SK-N-SH (cell line): ENCODE measurements at regions not wholly inside any gene's neighbourhood (a gene's known extent, or its start where the extent isn't known, plus 50 kb on each side); places are given as distances from the start of the nearest gene placed in this dataset.

Experiments used
- CTCF ChIA-PET: fragments of 300-600, 350-600 bp; formaldehyde crosslinking; extraction: SDS; loops from one replicate; lab custom pipeline; 2021; lab: Yijun Ruan, JAX
- POLR2A ChIA-PET: fragments of 350-600 bp; sonication (Branson Sonifier 250); formaldehyde crosslinking; extraction: SDS; loops from one replicate; lab custom pipeline; 2020; ENCODE audit warnings: antibody characterized with exemption, inconsistent platforms; lab: Yijun Ruan, JAX
- DNase-seq: peaks from one replicate; pipeline ENCODE4 v3.0.0; 2012
- H2AFZ ChIP-seq: fragments of 200-600 bp; sonication (generic); 2 replicates; pipeline ENCODE4 v1.8.1; 2016; ENCODE audit warnings: antibody characterized with exemption, mild to moderate bottlenecking, low read depth
- H3F3A ChIP-seq: fragments of 200-600 bp; sonication (generic); replicated peaks from 2 replicates; pipeline ENCODE3; 2016; ENCODE audit warnings: antibody characterized with exemption, mild to moderate bottlenecking; ENCODE audit not compliant: insufficient read depth
- H3K27ac ChIP-seq, 2 experiments: fragments of 200-500 bp in 1 of 2; fragments of 200-600 bp in 1 of 2; sonication (Bioruptor generic) in 1 of 2; sonication (generic), shearing (Covaris generic) in 1 of 2; 2 replicates each; pipeline versions ENCODE4 v1.5.1 to v1.6.1; 2014 to 2016; ENCODE audit warnings: low read depth in 2 of 2, inconsistent platforms in 1 of 2, low read length in 1 of 2, mild to moderate bottlenecking in 1 of 2, mixed read lengths in 1 of 2
- H3K27me3 ChIP-seq: fragments of 200-600 bp; sonication (generic), shearing (Covaris generic); 2 replicates; pipeline ENCODE4 v1.6.1; 2016; ENCODE audit warnings: mixed run types; ENCODE audit not compliant: insufficient read depth
- H3K36me3 ChIP-seq, 2 experiments: fragments of 200-500 bp in 1 of 2; fragments of 200-600 bp in 1 of 2; sonication (Bioruptor generic) in 1 of 2; sonication (generic) in 1 of 2; replicated peaks in 1 of 2; 2 replicates each; pipeline versions ENCODE3 to v1.5.1; 2014 to 2016; ENCODE audit warnings: low read length in 1 of 2, mild to moderate bottlenecking in 1 of 2; ENCODE audit not compliant: insufficient read depth in 2 of 2, control insufficient read depth in 1 of 2
- H3K4me1 ChIP-seq, 2 experiments: fragments of 200-500 bp in 1 of 2; fragments of 200-600 bp in 1 of 2; sonication (Bioruptor generic) in 1 of 2; sonication (generic), shearing (Covaris generic) in 1 of 2; 2 replicates each; pipeline versions ENCODE4 v1.5.1 to v1.6.1; 2014 to 2016; ENCODE audit warnings: low read depth in 1 of 2, low read length in 1 of 2, mixed run types in 1 of 2; ENCODE audit not compliant: insufficient read depth in 2 of 2, control insufficient read depth in 1 of 2
- H3K4me2 ChIP-seq: fragments of 200-600 bp; sonication (generic), shearing (Covaris generic); 2 replicates; pipeline ENCODE4 v1.6.1; 2017; ENCODE audit warnings: mixed run types
- H3K4me3 ChIP-seq, 2 experiments: fragments of 200-500 bp in 1 of 2; fragments of 200-600 bp in 1 of 2; sonication (Bioruptor generic) in 1 of 2; sonication (generic), shearing (Covaris generic) in 1 of 2; 2 replicates each; pipeline versions ENCODE4 v1.5.1 to v1.8.1; 2014 to 2016; ENCODE audit warnings: low read depth in 2 of 2, inconsistent platforms in 1 of 2, low read length in 1 of 2, mild to moderate bottlenecking in 1 of 2, mixed read lengths in 1 of 2, moderate library complexity in 1 of 2
- H3K79me2 ChIP-seq: fragments of 200-600 bp; sonication (generic); 2 replicates; pipeline ENCODE4 v1.8.1; 2017; ENCODE audit warnings: mild to moderate bottlenecking; ENCODE audit not compliant: insufficient read depth
- H3K9ac ChIP-seq: fragments of 200-600 bp; sonication (generic); 2 replicates; pipeline ENCODE4 v1.6.1; 2017; ENCODE audit warnings: mixed run types
- H3K9me2 ChIP-seq: fragments of 200-600 bp; sonication (generic); 2 replicates; pipeline ENCODE4 v1.6.1; 2017; ENCODE audit warnings: mixed run types
- H3K9me3 ChIP-seq: fragments of 200-600 bp; sonication (generic); 2 replicates; pipeline ENCODE4 v1.6.1; 2017; ENCODE audit warnings: mixed run types, mild to moderate bottlenecking, moderate library complexity
- H4K20me1 ChIP-seq: fragments of 200-600 bp; sonication (generic); 2 replicates; pipeline ENCODE4 v1.6.1; 2017; ENCODE audit warnings: mild to moderate bottlenecking, mixed run types; ENCODE audit not compliant: insufficient read depth
- CHD2 ChIP-seq: fragments of 150-350 bp; IDR thresholded peaks from 2 replicates; pipeline ENCODE4 v1.6.1; 2018; ENCODE audit warnings: low read length; ENCODE audit not compliant: partially characterized antibody
- CTCF ChIP-seq: fragments of 200-600 bp; sonication (generic); IDR thresholded peaks from 2 replicates; pipeline ENCODE4 v1.6.1; 2017; ENCODE audit warnings: antibody characterized with exemption, mild to moderate bottlenecking, moderate library complexity
- EP300 ChIP-seq, 2 experiments: IDR thresholded peaks; 2 replicates each; pipeline versions ENCODE4 v1.4.0 to v1.6.1; 2012; ENCODE audit warnings: borderline replicate concordance in 1 of 2, low read depth in 1 of 2, low read length in 1 of 2
- EZH2phosphoT487 ChIP-seq: fragments of 200-600 bp; sonication (generic); IDR thresholded peaks from 2 replicates; pipeline ENCODE4 v1.6.1; 2017; ENCODE audit warnings: low read depth, mixed run types, mild to moderate bottlenecking, antibody characterized with exemption, moderate library complexity, borderline replicate concordance
- FOXJ3 ChIP-seq: sonication (generic); formaldehyde crosslinking; IDR thresholded peaks from 2 replicates; pipeline ENCODE4 v1.5.1; 2020; ENCODE audit warnings: mild to moderate bottlenecking, missing genetic modification reagents
- GABPA ChIP-seq: IDR thresholded peaks from 2 replicates; pipeline ENCODE4 v1.4.0; 2012; ENCODE audit warnings: low read depth, mild to moderate bottlenecking
- NFIC ChIP-seq: IDR thresholded peaks from 2 replicates; pipeline ENCODE4 v1.4.0; 2012; ENCODE audit warnings: borderline replicate concordance
- NRF1 ChIP-seq: IDR thresholded peaks from 2 replicates; pipeline ENCODE4 v1.6.1; 2012; ENCODE audit warnings: low read depth, mild to moderate bottlenecking, low read length
- RAD21 ChIP-seq: IDR thresholded peaks from 2 replicates; pipeline ENCODE4 v1.6.1; 2012; ENCODE audit warnings: mild to moderate bottlenecking, low read length
- RCOR1 ChIP-seq: fragments of 150-350 bp; IDR thresholded peaks from 2 replicates; pipeline ENCODE4 v1.6.1; 2017; ENCODE audit warnings: antibody characterized with exemption, low read length
- SMC3 ChIP-seq: IDR thresholded peaks from 2 replicates; pipeline ENCODE4 v1.6.1; 2012; ENCODE audit warnings: low read depth, low read length, improper control_type of control experiment
- TAF1 ChIP-seq: IDR thresholded peaks from 2 replicates; pipeline ENCODE4 v1.6.1; 2012; ENCODE audit warnings: low read depth, mild to moderate bottlenecking, low read length, moderate library complexity, borderline replicate concordance
- USF2 ChIP-seq: fragments of 150-350 bp; IDR thresholded peaks from 2 replicates; pipeline ENCODE4 v1.6.1; 2017; ENCODE audit warnings: antibody characterized with exemption, low read length, low read depth, borderline replicate concordance
- ZBTB33 ChIP-seq: IDR thresholded peaks from 2 replicates; pipeline ENCODE4 v1.4.0; 2012; ENCODE audit warnings: low read depth, borderline replicate concordance
- WGBS: methylation state at CpG from one replicate; pipeline ENCODE4 v1.1.6; 2017; ENCODE audit warnings: low lambda C conversion rate; 5-methylcytosine and 5-hydroxymethylcytosine counted together
- TF ChIP-seq, protein P1 (sequence below): IDR thresholded peaks from 2 replicates; pipeline ENCODE4; 2012
- TF ChIP-seq, protein P2 (sequence below): IDR thresholded peaks from 2 replicates; pipeline ENCODE4 v1.6.1; 2012; ENCODE audit warnings: mild to moderate bottlenecking, low read depth, low read length, moderate library complexity

DNA sequence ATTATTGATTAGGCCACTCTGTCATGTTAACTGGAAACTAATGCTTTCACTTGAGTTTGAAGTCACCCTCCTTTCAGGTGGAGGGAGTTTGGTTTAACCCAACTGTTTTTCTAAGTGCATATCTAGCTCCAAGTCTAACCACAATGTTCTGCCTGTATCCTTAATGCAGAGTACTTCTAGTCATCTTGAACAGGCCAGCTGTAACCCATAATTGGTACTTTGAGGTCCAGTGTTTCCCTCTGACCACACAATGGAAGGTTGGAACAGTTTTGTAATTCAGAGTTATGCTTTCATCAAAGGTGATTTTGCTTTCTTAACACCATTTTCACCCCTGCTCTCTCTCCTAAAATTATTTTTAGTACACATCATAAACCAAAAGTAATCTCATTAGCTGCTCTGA is 237.2 kb upstream of the DCN start:
- Histone ChIP-seq H3K4me3 (no peak overlapping the region), H4K20me1 (no peaks in the 10 kb centered on the region), H3K9me2 (no peaks in the 10 kb centered on the region)
- POLR2A ChIA-PET: no interaction called here
- no peak for TF ChIP-seq TAF1
- TF ChIP-seq, all 33 proteins: peak for 0
- Histone ChIP-seq H3K9me3 (no peaks in the 10 kb centered on the region), H2AFZ (no peak overlapping the region), H3K4me2 (no peak overlapping the region), H3K4me1 (peaks cover 0 to 5% of the 10 kb centered on the region in 2 experiments; a peak in 2 of 4 replicates), H3K27ac (no peak overlapping the region), H3K36me3 (no peaks in the 10 kb centered on the region), H3F3A (no peaks in the 10 kb centered on the region), H3K79me2 (no peaks in the 10 kb centered on the region), H3K9ac (no peak overlapping the region), H3K27me3 (no peaks in the 10 kb centered on the region)
- CTCF ChIA-PET: interaction anchor here (1.8 kb wide), 1 partner anchor 38 kb away, joined by 6 read pairs; no protein-coding TSS in a partner anchor
- no peak for DNase-seq

GRCh38 chr12:91418221-91419090 is 235.8 kb upstream of the DCN start:
- no peaks in the 10 kb centered on the region for H4K20me1 ChIP-seq
- H3K27me3 ChIP-seq: no peaks in the 10 kb centered on the region
- no peak overlapping the region for H3K9ac ChIP-seq
- no peak overlapping the region for H3K4me3 ChIP-seq
- H3K79me2 ChIP-seq: no peaks in the 10 kb centered on the region
- H3K9me2 ChIP-seq: no peaks in the 10 kb centered on the region
- H3F3A ChIP-seq: no peaks in the 10 kb centered on the region
- H2AFZ ChIP-seq: no peak overlapping the region
- WGBS: 71% methylated on average over 1 of the region's 1 CpG
- H3K36me3 ChIP-seq: no peaks in the 10 kb centered on the region
- DNase-seq: no peak
- H3K4me2 ChIP-seq: no peak overlapping the region
- CTCF ChIA-PET: interaction anchor here (1.3 to 1.8 kb wide), 2 partner anchors 37 to 727 kb away, joined by 3 to 6 read pairs; partner anchors contain the start of gene BTG1
- H3K4me1 ChIP-seq: peaks cover 0 to 11% of the 10 kb centered on the region in 2 experiments; a peak in 2 of 4 replicates
- no peaks in the 10 kb centered on the region for H3K9me3 ChIP-seq
- POLR2A ChIA-PET: no interaction called here
- no peak overlapping the region for H3K27ac ChIP-seq
- TF ChIP-seq, protein P1, sequence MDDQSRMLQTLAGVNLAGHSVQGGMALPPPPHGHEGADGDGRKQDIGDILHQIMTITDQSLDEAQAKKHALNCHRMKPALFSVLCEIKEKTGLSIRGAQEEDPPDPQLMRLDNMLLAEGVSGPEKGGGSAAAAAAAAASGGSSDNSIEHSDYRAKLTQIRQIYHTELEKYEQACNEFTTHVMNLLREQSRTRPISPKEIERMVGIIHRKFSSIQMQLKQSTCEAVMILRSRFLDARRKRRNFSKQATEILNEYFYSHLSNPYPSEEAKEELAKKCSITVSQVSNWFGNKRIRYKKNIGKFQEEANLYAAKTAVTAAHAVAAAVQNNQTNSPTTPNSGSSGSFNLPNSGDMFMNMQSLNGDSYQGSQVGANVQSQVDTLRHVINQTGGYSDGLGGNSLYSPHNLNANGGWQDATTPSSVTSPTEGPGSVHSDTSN: no peak
- TF ChIP-seq SMC3: no peak
- no peak for TF ChIP-seq NRF1
- TF ChIP-seq CTCF: no peak
- no peak for TF ChIP-seq RCOR1
- TF ChIP-seq USF2: no peak
- no peak for TF ChIP-seq EZH2phosphoT487
- no peak for TF ChIP-seq ZBTB33
- TF ChIP-seq, protein P2, sequence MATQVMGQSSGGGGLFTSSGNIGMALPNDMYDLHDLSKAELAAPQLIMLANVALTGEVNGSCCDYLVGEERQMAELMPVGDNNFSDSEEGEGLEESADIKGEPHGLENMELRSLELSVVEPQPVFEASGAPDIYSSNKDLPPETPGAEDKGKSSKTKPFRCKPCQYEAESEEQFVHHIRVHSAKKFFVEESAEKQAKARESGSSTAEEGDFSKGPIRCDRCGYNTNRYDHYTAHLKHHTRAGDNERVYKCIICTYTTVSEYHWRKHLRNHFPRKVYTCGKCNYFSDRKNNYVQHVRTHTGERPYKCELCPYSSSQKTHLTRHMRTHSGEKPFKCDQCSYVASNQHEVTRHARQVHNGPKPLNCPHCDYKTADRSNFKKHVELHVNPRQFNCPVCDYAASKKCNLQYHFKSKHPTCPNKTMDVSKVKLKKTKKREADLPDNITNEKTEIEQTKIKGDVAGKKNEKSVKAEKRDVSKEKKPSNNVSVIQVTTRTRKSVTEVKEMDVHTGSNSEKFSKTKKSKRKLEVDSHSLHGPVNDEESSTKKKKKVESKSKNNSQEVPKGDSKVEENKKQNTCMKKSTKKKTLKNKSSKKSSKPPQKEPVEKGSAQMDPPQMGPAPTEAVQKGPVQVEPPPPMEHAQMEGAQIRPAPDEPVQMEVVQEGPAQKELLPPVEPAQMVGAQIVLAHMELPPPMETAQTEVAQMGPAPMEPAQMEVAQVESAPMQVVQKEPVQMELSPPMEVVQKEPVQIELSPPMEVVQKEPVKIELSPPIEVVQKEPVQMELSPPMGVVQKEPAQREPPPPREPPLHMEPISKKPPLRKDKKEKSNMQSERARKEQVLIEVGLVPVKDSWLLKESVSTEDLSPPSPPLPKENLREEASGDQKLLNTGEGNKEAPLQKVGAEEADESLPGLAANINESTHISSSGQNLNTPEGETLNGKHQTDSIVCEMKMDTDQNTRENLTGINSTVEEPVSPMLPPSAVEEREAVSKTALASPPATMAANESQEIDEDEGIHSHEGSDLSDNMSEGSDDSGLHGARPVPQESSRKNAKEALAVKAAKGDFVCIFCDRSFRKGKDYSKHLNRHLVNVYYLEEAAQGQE: no peak
- no peak for TF ChIP-seq CHD2
- TF ChIP-seq GABPA: no peak
- no peak for TF ChIP-seq TAF1
- TF ChIP-seq NFIC: no peak
- no peak for TF ChIP-seq RAD21
- TF ChIP-seq EP300 (IDR thresholded peaks at IDR 0.05; ENCODE audit: borderline replicate concordance in 1 of 2, low read depth in 1 of 2, low read length in 1 of 2): no peak
- TF ChIP-seq FOXJ3 (CRISPR knock-in tag): no peak
